Peyer's patch (tissue), 4 donors: ENCODE measurements at regions not wholly inside any gene's neighbourhood (a gene's known extent, or its start where the extent isn't known, plus 50 kb on each side); places are given as distances from the start of the nearest gene placed in this dataset.
A peak's percentile ranks its signal among the peaks of the same experiment; 100 is the strongest.

ENCODE experiments used
- DNase-seq, 3 donors: peaks; one replicate each; pipeline ENCODE4 v3.0.0-alpha.2; 2017 to 2019
- H3K27ac ChIP-seq, 4 donors: fragments of 200-600 bp; sonication (generic); one replicate each; pipeline ENCODE4 v1.5.1; 2016 to 2019
- H3K27me3 ChIP-seq, 2 donors: fragments of 200-600 bp; sonication (generic); one replicate each; pipeline ENCODE4 v1.5.1; 2019
- H3K36me3 ChIP-seq, 3 donors: fragments of 200-600 bp; sonication (generic); one replicate each; pipeline ENCODE4 v1.5.1; 2016 to 2019
- H3K4me1 ChIP-seq, 4 donors: fragments of 200-600 bp; sonication (generic); one replicate each; pipeline ENCODE4 v1.5.1; 2016 to 2019
- H3K4me3 ChIP-seq, 4 donors: fragments of 200-600 bp; sonication (generic); 1 replicate in 3 of 4; 2 replicates in 1 of 4; pipeline ENCODE4 v1.5.1; 2016 to 2019; ENCODE audit warnings: mild to moderate bottlenecking in 1 of 4
- H3K9me3 ChIP-seq, 4 donors: fragments of 200-600 bp; sonication (generic); one replicate each; pipeline ENCODE4 v1.5.1; 2016 to 2019; ENCODE audit warnings: mild to moderate bottlenecking in 1 of 4
- POLR2A ChIP-seq, 2 donors: fragments of 450-650 bp; IDR thresholded peaks; one replicate each; pipeline ENCODE4 v1.5.1; 2017; ENCODE audit warnings: antibody characterized with exemption in 2 of 2, mild to moderate bottlenecking in 2 of 2, moderate library complexity in 2 of 2
- TF ChIP-seq, protein P1 (sequence below), 6 experiments: fragments of 450-650 bp in 4 of 6; fragments of 200-600 bp in 2 of 6; sonication (generic) in 1 of 6; IDR thresholded peaks; one replicate each; pipeline ENCODE4 v1.5.1; 2017 to 2019; ENCODE audit warnings: antibody characterized with exemption in 6 of 6, mild to moderate bottlenecking in 3 of 6, moderate library complexity in 1 of 6

- Histone ChIP-seq H3K27ac (peak overlapping the region in 2 of 4 donors; percentile 17 to 25), H3K4me1 (peaks cover 0 to 26% (median 22%) of the 10 kb centered on the region in 4 donors), H3K27me3 (no peaks in the 10 kb centered on the region), H3K36me3 (no peaks in the 10 kb centered on the region), H3K9me3 (no peaks in the 10 kb centered on the region), H3K4me3 (no peak overlapping the region)
- TF ChIP-seq POLR2A (IDR thresholded peaks at IDR 0.05), result no peak
- TF ChIP-seq, protein P1, sequence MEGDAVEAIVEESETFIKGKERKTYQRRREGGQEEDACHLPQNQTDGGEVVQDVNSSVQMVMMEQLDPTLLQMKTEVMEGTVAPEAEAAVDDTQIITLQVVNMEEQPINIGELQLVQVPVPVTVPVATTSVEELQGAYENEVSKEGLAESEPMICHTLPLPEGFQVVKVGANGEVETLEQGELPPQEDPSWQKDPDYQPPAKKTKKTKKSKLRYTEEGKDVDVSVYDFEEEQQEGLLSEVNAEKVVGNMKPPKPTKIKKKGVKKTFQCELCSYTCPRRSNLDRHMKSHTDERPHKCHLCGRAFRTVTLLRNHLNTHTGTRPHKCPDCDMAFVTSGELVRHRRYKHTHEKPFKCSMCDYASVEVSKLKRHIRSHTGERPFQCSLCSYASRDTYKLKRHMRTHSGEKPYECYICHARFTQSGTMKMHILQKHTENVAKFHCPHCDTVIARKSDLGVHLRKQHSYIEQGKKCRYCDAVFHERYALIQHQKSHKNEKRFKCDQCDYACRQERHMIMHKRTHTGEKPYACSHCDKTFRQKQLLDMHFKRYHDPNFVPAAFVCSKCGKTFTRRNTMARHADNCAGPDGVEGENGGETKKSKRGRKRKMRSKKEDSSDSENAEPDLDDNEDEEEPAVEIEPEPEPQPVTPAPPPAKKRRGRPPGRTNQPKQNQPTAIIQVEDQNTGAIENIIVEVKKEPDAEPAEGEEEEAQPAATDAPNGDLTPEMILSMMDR (IDR thresholded peaks at IDR 0.05), result no peak
- DNase-seq, result peak in 2 of 3 donors; percentile 47 to 57
Measured at GRCh38 chr2:8574196-8575037, 107.4 kb upstream of the ID2 start.

- peaks cover 0 to 26% (median 22%) of the 10 kb centered on the region in 4 donors for H3K4me1 ChIP-seq
- H3K27ac ChIP-seq, result peak overlapping the region in 1 of 4 donors; percentile 25
- DNase-seq, result peak in 2 of 3 donors; percentile 62 to 72
- H3K27me3 ChIP-seq, result no peaks in the 10 kb centered on the region
- peak overlapping the region in 1 of 4 donors; percentile 9 for H3K4me3 ChIP-seq
- no peaks in the 10 kb centered on the region for H3K9me3 ChIP-seq
- TF ChIP-seq, protein P1 (IDR thresholded peaks at IDR 0.05), result no peak
- no peaks in the 10 kb centered on the region for H3K36me3 ChIP-seq
Measured at GRCh38 chr2:8575038-8575833, 106.6 kb upstream of the ID2 start.

DNA sequence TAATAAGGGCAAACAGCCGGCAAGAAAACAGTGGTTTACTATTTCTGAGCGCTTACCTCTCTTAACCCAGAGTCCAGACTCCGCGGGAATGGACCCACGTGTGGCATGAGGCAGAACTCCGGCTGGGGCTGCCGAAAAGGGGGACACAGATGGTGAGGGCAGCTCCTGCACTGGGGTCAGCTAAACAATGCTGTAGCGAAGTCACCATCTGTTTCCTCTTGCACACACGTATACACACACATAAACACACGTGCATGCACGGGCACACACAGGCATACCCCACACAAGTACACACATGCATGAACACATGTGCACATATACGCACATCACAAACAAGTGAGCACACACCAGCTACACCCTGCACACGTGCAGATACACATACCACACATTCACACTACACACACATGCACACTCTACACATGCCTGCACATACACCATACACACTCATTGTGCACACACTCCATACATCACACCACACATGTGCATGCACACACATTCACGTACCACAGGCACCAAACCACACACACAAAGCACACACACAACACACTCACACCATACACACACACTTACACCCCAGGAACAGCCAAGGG lies 105.9 kb upstream of the ID2 start:
- Histone ChIP-seq H3K36me3 (no peaks in the 10 kb centered on the region), H3K4me1 (peaks cover 0 to 26% (median 23%) of the 10 kb centered on the region in 4 donors), H3K27me3 (no peaks in the 10 kb centered on the region), H3K27ac (no peak overlapping the region), H3K9me3 (no peaks in the 10 kb centered on the region), H3K4me3 (no peak overlapping the region)
- no peak for DNase-seq
- TF ChIP-seq POLR2A (IDR thresholded peaks at IDR 0.05), result no peak
- TF ChIP-seq, protein P1 (IDR thresholded peaks at IDR 0.05), result no peak

DNA sequence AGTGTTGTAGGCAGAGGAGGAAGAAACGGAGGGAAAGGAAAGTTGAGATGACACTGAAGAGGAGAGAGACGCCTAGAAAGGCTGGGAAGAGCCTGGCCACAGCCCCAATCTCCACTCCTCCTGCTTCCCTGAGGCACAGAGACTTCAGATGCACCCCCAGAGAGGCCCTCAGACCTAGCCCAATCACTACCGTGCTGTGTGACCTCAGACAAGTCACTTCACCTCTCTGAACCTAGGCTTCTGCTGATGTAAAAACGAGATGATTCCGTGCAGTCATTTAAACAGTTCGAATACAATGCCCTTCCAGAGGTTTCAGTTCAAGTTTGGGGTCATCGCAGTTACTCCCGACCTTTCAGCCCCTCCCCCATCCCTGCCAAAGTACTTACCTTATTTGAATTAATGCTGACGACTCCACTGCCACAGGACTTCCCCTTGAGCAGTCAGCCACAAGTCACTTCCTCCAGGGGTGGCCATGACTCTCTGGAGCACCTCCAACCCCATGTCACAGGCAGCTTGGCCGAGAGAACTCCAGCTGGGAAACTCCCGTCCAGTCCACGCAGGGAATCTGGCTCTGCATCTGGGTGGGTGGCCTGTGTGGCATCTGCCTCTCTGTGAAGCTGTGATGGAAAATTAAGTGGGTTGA lies 105.2 kb upstream of the ID2 start:
- H3K4me1 ChIP-seq, result peaks cover 0 to 32% (median 24%) of the 10 kb centered on the region in 4 donors
- DNase-seq, result peak in 2 of 3 donors; percentile 57 to 69

More for the DNA sequence above, 105.2 kb upstream of the ID2 start:
- TF ChIP-seq, protein P1 (IDR thresholded peaks at IDR 0.05), result no peak
- TF ChIP-seq POLR2A (IDR thresholded peaks at IDR 0.05), result no peak
- Histone ChIP-seq H3K9me3 (no peaks in the 10 kb centered on the region), H3K36me3 (no peaks in the 10 kb centered on the region), H3K27ac (no peak overlapping the region), H3K4me3 (no peak overlapping the region), H3K27me3 (no peaks in the 10 kb centered on the region)
